Cortex of kidney (tissue), 1 donor: ENCODE measurements at regions not wholly inside any gene's neighbourhood (a gene's known extent, or its start where the extent isn't known, plus 50 kb on each side); places are given as distances from the start of the nearest gene placed in this dataset.

Experiments used
- DNase-seq: peaks from one replicate; lab custom pipeline; 2025; lab: John Stamatoyannopoulos, UW

DNA sequence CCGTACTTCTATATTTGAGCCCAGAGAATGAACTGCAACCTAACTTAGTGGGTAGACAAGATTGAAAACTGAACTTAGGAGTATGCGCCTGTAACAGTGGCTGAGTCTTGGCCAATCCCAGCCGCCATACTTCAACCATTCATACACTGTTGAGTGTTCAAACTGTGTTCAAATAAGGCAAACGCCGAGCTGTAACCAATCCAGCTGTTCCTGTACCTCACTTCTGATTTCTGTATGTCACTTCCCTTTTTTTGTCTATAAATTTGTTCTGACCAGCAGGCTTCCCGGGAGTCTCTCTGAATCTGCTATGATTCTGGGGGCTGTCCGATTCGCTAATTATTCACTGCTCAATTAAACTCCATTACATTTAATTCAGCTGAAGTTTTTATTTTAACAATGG lies 58.6 kb upstream of the TPM1 start:
- no peak for DNase-seq

DNA sequence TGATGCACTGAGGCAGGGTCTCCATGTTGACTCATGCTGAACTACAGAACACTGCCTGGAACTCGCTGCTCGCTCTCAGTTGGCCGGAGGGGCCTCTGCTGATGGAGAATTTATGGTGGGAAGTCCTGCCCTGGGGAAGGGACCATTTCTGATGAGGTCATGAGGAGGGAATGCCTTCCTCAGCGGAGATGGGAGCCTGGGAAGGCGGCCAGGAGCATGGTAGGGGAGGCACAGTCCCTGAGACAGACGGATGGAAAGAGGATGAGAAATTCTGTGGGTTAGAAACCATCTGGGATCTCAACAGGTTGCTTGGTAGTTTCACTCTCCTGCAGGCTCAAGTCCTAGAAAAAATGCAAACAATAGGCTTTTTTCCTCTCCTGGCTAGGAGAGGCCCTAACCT lies 56.8 kb upstream of the TPM1 start:
- DNase-seq: no peak

DNA sequence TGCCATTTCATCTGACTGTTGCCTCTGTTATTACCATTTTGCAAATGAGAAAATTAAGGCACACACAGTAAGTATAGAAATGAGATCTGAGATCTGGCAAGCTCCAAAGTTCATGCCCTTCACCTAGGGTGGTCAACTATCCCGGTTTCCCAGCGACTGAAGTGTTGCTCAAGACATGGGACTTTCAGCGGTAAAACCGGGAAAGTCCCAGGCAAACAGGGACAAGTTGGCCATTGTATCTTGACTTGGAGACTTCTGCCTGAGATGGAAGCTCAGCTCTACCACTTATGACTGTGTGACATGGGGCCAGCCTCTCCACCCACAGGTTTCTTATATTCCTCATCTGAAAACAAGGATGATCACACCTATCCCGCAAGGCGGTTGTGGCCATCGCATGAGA lies 55.6 kb upstream of the TPM1 start:
- no peak for DNase-seq

DNA sequence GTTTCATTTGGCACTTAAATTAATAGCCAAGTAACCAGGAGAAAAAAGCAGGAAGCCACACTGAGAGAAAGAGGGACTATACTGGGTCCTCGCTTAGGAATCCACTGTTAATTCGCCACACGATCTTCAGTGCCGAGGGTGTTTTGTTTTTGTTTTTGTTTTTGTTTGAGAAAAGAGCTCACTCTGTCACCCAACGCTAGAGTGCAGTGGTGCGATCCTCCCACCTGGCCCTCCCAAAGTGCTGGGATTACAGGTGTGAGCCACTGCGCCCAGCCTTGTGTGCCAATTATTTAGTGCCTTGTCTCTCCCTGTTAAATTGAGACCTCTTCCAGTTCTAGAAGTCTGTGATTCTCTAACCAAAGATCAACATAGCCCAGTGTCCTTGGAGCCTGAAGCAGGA lies 53.8 kb upstream of the TPM1 start:
- DNase-seq: no peak

DNA sequence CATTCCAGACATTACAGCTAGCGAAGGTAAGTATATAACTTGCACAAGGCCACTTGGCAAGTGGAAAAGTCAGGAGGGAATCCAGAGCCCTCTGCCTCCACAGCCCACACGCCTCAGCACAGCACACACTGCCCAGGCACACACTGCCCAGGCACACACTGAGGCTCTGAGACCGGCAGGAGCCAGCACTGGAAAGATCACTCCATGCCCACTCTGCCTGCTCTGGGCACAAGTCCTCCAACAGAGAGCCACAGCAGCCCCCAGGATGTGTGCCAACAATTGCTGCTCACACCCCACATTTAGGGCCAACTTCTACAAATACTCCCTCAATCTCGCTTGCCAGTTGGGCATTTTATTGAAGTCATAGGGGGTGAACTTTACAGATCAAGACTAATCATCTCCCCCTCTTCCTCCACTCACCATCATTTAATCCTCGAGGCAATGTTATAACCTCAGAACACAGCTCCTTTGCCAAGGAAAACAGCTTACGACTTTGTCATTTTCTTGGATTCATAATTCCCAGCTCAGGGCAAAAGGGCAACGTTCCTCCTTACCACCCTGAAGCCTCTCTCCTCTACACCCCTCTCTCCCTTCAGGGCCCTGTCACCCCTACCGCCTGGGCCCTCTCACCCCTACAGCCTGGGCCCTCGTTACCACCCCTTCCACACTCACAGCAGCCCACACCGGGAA lies 53.0 kb upstream of the TPM1 start:
- DNase-seq: no peak

DNA sequence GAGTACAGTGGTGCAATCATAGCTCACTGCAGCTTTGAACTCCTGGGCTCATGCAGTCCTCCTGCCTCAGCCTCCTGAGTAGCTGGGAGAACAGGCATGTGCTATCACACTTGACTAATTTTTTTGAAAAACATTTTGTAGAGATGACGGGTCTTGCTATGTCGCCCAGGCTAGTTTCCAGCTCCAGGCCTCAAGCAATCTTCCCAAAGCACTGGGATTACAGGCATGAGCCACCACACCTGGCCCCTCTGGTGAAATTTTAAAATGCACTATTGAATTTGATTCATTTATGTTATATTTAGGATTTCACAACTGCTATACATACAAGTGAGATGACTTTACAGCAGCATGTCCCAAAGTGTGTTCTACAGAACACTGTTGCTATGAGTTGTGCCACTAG lies 50.8 kb upstream of the TPM1 start:
- no peak for DNase-seq

DNA sequence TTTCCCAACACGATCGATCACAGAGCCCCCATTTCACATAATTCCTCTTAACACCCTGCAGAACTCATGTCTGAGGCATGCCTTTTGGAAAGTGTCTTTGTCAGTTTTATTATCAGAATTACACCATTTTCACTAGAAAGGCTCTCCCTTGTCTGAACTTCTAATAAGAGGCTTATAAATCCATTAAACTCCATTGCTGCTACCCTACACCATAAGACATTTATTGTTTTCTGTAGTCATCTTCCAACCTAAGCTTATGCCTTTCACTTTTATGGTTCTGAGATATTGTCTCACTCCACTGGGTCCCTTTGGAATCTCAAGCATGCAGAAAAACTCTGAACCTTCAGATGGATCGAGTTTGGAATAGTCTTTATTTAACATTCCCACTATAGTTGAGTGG lies 50.2 kb upstream of the TPM1 start:
- DNase-seq: no peak
